ENCODE measurements at regions not wholly inside any gene's neighbourhood (a gene's known extent, or its start where the extent isn't known, plus 50 kb on each side); places are given as distances from the start of the nearest gene placed in this dataset.

GRCh38 chr14:71538938-71539649 lies 393.1 kb upstream of the RGS6 start:
- no peaks in the 10 kb centered on the region for H3K36me3 ChIP-seq (ENCODE audit: control insufficient read depth in 4 of 4, insufficient read depth in 3 of 4, low read depth in 1 of 4, low read length in 3 of 4)
- peaks cover 0 to 5% (median 2%) of the 10 kb centered on the region in 4 donors for H3K4me1 ChIP-seq (ENCODE audit: control insufficient read depth in 4 of 4, insufficient read depth in 4 of 4, low read length in 3 of 4)
- TF ChIP-seq ZBTB33 (IDR thresholded peaks at IDR 0.05): no peak
- no peak for TF ChIP-seq MAX (IDR thresholded peaks at IDR 0.05)
- TF ChIP-seq CTCF (IDR thresholded peaks at IDR 0.05; ENCODE audit: low read depth, low read length, missing input control): no peak
- no peak for TF ChIP-seq REST (IDR thresholded peaks at IDR 0.05)
- TF ChIP-seq TAF1 (conservative IDR thresholded peaks at IDR 0.05): no peak
- no peak for TF ChIP-seq RXRA (IDR thresholded peaks at IDR 0.05)
- TF ChIP-seq EGR1 (IDR thresholded peaks at IDR 0.05; ENCODE audit: low read depth in 2 of 2): no peak
- TF ChIP-seq ATF3 (IDR thresholded peaks at IDR 0.05): no peak
- no peak for TF ChIP-seq RAD21 (IDR thresholded peaks at IDR 0.05)
- no peak for TF ChIP-seq GABPA (IDR thresholded peaks at IDR 0.05 in 1 of 2, conservative IDR thresholded peaks at IDR 0.05 in 1 of 2)
- TF ChIP-seq HNF4A (conservative IDR thresholded peaks at IDR 0.05): no peak
- no peak for TF ChIP-seq YY1 (IDR thresholded peaks at IDR 0.05)
- TF ChIP-seq FOXA1 (IDR thresholded peaks at IDR 0.05): no peak
- no peak for TF ChIP-seq NR2F2 (IDR thresholded peaks at IDR 0.05)
- no peak for DNase-seq (ENCODE audit: low spot score)
- no peak overlapping the region for H3K27ac ChIP-seq (ENCODE audit: low read depth in 1 of 2, low read length in 2 of 2)
- WGBS: 73% methylated on average over 4 of the region's 4 CpGs
- H3K9ac ChIP-seq (ENCODE audit: low read depth in 1 of 2, low read length in 2 of 2): no peak overlapping the region
- H3K27me3 ChIP-seq (ENCODE audit: control insufficient read depth in 4 of 4, insufficient read depth in 4 of 4, low read length in 3 of 4): no peaks in the 10 kb centered on the region
- no peaks in the 10 kb centered on the region for H3K9me3 ChIP-seq (ENCODE audit: control insufficient read depth in 4 of 4, low read length in 3 of 4)
- no peak overlapping the region for H3K4me3 ChIP-seq (ENCODE audit: low read depth in 1 of 3, low read length in 3 of 3)
